HepG2 (cell line): ENCODE measurements at regions not wholly inside any gene's neighbourhood (a gene's known extent, or its start where the extent isn't known, plus 50 kb on each side); places are given as distances from the start of the nearest gene placed in this dataset.

Experiments
- ATAC-seq: fragments of 200-7000 bp; cut with Tn5 transposase; 3 replicates; pipeline ENCODE4 v1.9.1; 2020; ENCODE audit warnings: mild to moderate bottlenecking, moderate library complexity
- BruUV-seq: library from RNA; stranded (reverse); fragments of 400-500 nt; replicated peaks from 2 replicates; lab custom pipeline; 2021; lab: Mats Ljungman, UMichigan
- CTCF ChIA-PET: fragments of 300-600 bp; formaldehyde crosslinking; extraction: SDS; loops from one replicate; lab custom pipeline; 2021; ENCODE audit warnings: low total read pairs, inconsistent platforms, low intra/inter-chr PET ratio; lab: Yijun Ruan, JAX
- POLR2A ChIA-PET: fragments of 350-600 bp; sonication (Branson Sonifier 250); formaldehyde crosslinking; loops from one replicate; lab custom pipeline; 2020; ENCODE audit warnings: antibody characterized with exemption, inconsistent platforms; lab: Yijun Ruan, JAX
- DNase-seq: peaks from one replicate; pipeline ENCODE4 v3.0.0-alpha.2; 2015; ENCODE audit warnings: low spot score
- FAIRE-seq: peaks from 3 replicates; lab custom pipeline; 2011; peaks lifted over from hg19 to GRCh38; lab: Jason Lieb, UNC
- H2AFZ ChIP-seq: one replicate; pipeline ENCODE4 v1.6.1; 2011; ENCODE audit warnings: low read length, inconsistent platforms
- H3K27ac ChIP-seq: fragments of 300-600 bp; 3 replicates; pipeline ENCODE4 v1.8.0; 2011; ENCODE audit warnings: mixed run types, mild to moderate bottlenecking, mixed read lengths, low read length, inconsistent platforms; ENCODE audit not compliant: insufficient read depth; ENCODE audit errors: extremely low read length
- H3K27me3 ChIP-seq, 2 experiments: fragments of 200-600 bp in 1 of 2; 2 replicates in 1 of 2; 3 replicates in 1 of 2; pipeline versions ENCODE4 v1.6.0 to v1.8.0; 2011; ENCODE audit warnings: low read length in 2 of 2, mild to moderate bottlenecking in 2 of 2, moderate library complexity in 2 of 2, inconsistent platforms in 1 of 2; ENCODE audit not compliant: insufficient read depth in 2 of 2, control insufficient read depth in 1 of 2
- H3K36me3 ChIP-seq, 2 experiments: fragments of 200-600 bp in 1 of 2; replicated peaks in 1 of 2; 2 replicates in 1 of 2; 3 replicates in 1 of 2; pipeline versions ENCODE4 v1.5.1 to v1.8.0; 2011; ENCODE audit warnings: low read length in 2 of 2, inconsistent platforms in 1 of 2; ENCODE audit not compliant: insufficient read depth in 2 of 2, control insufficient read depth in 1 of 2
- H3K4me1 ChIP-seq: 2 replicates; pipeline ENCODE4 v1.5.1; 2012; ENCODE audit warnings: low read length, inconsistent platforms; ENCODE audit not compliant: insufficient read depth
- H3K4me2 ChIP-seq: 2 replicates; pipeline ENCODE4 v1.6.0; 2011; ENCODE audit warnings: low read depth, low read length, inconsistent platforms
- H3K4me3 ChIP-seq, 3 experiments: fragments of 200-600 bp in 1 of 3; sonication (generic), shearing (Covaris generic) in 1 of 3; replicated peaks in 1 of 3; 2 replicates each; pipeline ENCODE4 v1.5.1; 2011 to 2016; ENCODE audit warnings: low read length in 3 of 3, inconsistent platforms in 2 of 3, low read depth in 2 of 3, mild to moderate bottlenecking in 2 of 3, control low read depth in 1 of 3, mixed read lengths in 1 of 3; ENCODE audit not compliant: insufficient read depth in 1 of 3
- H3K79me2 ChIP-seq: one replicate; pipeline ENCODE4 v1.6.1; 2011; ENCODE audit warnings: low read length, inconsistent platforms; ENCODE audit not compliant: insufficient read depth
- H3K9ac ChIP-seq: 2 replicates; pipeline ENCODE4 v1.6.0; 2011; ENCODE audit warnings: mild to moderate bottlenecking, low read depth, low read length, inconsistent platforms; ENCODE audit not compliant: insufficient read depth
- H3K9me3 ChIP-seq: 2 replicates; pipeline ENCODE4 v1.5.1; 2012; ENCODE audit warnings: mild to moderate bottlenecking, low read length
- H4K20me1 ChIP-seq: 2 replicates; pipeline ENCODE4 v1.6.0; 2011; ENCODE audit warnings: inconsistent platforms, mild to moderate bottlenecking, low read length, moderate library complexity; ENCODE audit not compliant: insufficient read depth
- CHD2 ChIP-seq: IDR thresholded peaks from 2 replicates; pipeline ENCODE4 v1.6.1; 2011; ENCODE audit warnings: low read depth, low read length, improper control_type of control experiment
- CREBL2 ChIP-seq: sonication (generic); formaldehyde crosslinking; IDR thresholded peaks from 2 replicates; pipeline ENCODE4 v1.8.1; 2023; ENCODE audit warnings: missing genetic modification reagents, mild to moderate bottlenecking, borderline replicate concordance
- ERF ChIP-seq: IDR thresholded peaks from 2 replicates; pipeline ENCODE4 v1.6.1; 2018; ENCODE audit warnings: missing biosample characterization, missing genetic modification reagents
- ETV5 ChIP-seq: IDR thresholded peaks from 2 replicates; pipeline ENCODE4 v1.6.1; 2018; ENCODE audit warnings: missing biosample characterization, missing genetic modification reagents, inconsistent platforms, borderline replicate concordance
- EZH2 ChIP-seq: conservative IDR thresholded peaks from 2 replicates; pipeline ENCODE4 v1.6.1; 2012; ENCODE audit warnings: mild to moderate bottlenecking, low read depth, low read length, moderate library complexity
- HNF4G ChIP-seq, 2 experiments: sonication (generic) in 1 of 2; formaldehyde crosslinking in 1 of 2; IDR thresholded peaks; 2 replicates each; pipeline versions ENCODE4 v1.4.0 to v1.6.1; 2011 to 2020; ENCODE audit warnings: borderline replicate concordance in 2 of 2, low read depth in 2 of 2, mild to moderate bottlenecking in 2 of 2, low read length in 1 of 2, missing genetic modification reagents in 1 of 2, moderate library complexity in 1 of 2
- IKZF1 ChIP-seq: fragments of 450-650 bp; IDR thresholded peaks from 2 replicates; pipeline ENCODE4 v1.7.1; 2016
- MTF2 ChIP-seq: sonication (generic); formaldehyde crosslinking; IDR thresholded peaks from 2 replicates; pipeline ENCODE4 v1.5.0; 2020; ENCODE audit warnings: missing genetic modification reagents, borderline replicate concordance
- NCOA2 ChIP-seq: sonication (generic); formaldehyde crosslinking; IDR thresholded peaks from 2 replicates; pipeline ENCODE4 v1.8.0; 2022; ENCODE audit warnings: inconsistent platforms
- PAF1 ChIP-seq: IDR thresholded peaks from 2 replicates; pipeline ENCODE4 v1.6.1; 2016; ENCODE audit warnings: missing genetic modification reagents, missing compliant biosample characterization
- SRSF1 ChIP-seq: fragments of 200-400 bp; formaldehyde crosslinking; optimal IDR thresholded peaks from 2 replicates; pipeline ENCODE3; 2017; ENCODE audit warnings: mild to moderate bottlenecking, low read depth, low read length, moderate library complexity
- U2AF1 ChIP-seq: fragments of 200-400 bp; formaldehyde crosslinking; optimal IDR thresholded peaks from 2 replicates; pipeline ENCODE3; 2017; ENCODE audit warnings: mild to moderate bottlenecking, low read depth, low read length
- ZNF234 ChIP-seq: sonication (generic); formaldehyde crosslinking; conservative IDR thresholded peaks from 2 replicates; pipeline ENCODE4 v1.5.1; 2020; ENCODE audit warnings: mild to moderate bottlenecking, missing genetic modification reagents
- ZNF274 ChIP-seq: sonication (generic); formaldehyde crosslinking; IDR thresholded peaks from 2 replicates; pipeline ENCODE4 v1.5.1; 2020; ENCODE audit warnings: mild to moderate bottlenecking, missing genetic modification reagents
- ZNF619 ChIP-seq: sonication (generic); formaldehyde crosslinking; IDR thresholded peaks from 2 replicates; pipeline ENCODE4 v1.4.0; 2020; ENCODE audit warnings: mild to moderate bottlenecking, missing genetic modification reagents
- ZNF674 ChIP-seq: sonication (generic); formaldehyde crosslinking; IDR thresholded peaks from 2 replicates; pipeline ENCODE4 v1.5.0; 2020; ENCODE audit warnings: low read depth, mild to moderate bottlenecking, missing genetic modification reagents
- ZNF724P ChIP-seq: sonication (generic); formaldehyde crosslinking; IDR thresholded peaks from 2 replicates; pipeline ENCODE4 v1.8.0; 2022; ENCODE audit warnings: missing genetic modification reagents, borderline replicate concordance
- ZNF782 ChIP-seq: sonication (generic); formaldehyde crosslinking; IDR thresholded peaks from 2 replicates; pipeline ENCODE4 v1.4.0; 2020; ENCODE audit warnings: missing genetic modification reagents, mild to moderate bottlenecking, borderline replicate concordance
- WGBS: methylation state at CpG from one replicate; pipeline ENCODE4 v1.1.6; 2017; ENCODE audit warnings: low lambda C conversion rate; 5-methylcytosine and 5-hydroxymethylcytosine counted together
- in situ Hi-C: cut with HindIII; loops from 2 replicates; pipeline ENCODE4 v1.10.0; 2017; ENCODE audit warnings: low pct_unique_long_range_greater_than_20kb; ENCODE audit not compliant: extremely low pct_ligation_motif_present
- intact Hi-C: fragments of 100-400 bp; cut with micrococcal nuclease; formaldehyde crosslinking; loops from one replicate; pipeline ENCODE4 v1.10.0; 2022; ENCODE audit not compliant: unreplicated experiment

DNA sequence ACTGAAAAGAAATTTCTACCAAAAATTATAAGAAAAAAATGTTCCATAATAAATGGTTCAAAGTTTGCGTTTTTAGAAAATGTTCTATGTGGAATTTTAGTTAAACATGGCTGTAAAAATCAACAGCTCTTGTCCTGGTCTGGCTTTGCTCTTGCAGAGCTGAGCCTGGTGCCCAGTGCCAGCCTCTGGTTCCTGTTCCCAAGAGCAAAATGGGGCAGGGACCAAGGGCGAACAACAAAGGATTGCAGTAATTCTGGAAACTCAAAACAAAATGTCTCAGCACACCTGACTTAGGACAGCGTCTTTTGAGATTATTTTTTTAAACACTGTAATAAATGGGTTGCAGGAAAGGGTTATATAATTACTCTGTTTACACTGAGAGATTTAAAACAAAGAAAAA is 174.7 kb downstream of the ANAPC1 start:
- in situ Hi-C loops = no loop called here
- Histone ChIP-seq H3K4me2 (no peak overlapping the region), H4K20me1 (no peaks in the 10 kb centered on the region), H3K27me3 (peaks cover 0 to 9% of the 10 kb centered on the region in 2 experiments; a peak in 4 of 5 replicates), H3K79me2 (no peaks in the 10 kb centered on the region), H3K9me3 (peaks cover 10% of the 10 kb centered on the region; the same call in 1 of the 2 replicates), H3K27ac (no peak overlapping the region), H3K9ac (no peak overlapping the region), H3K4me3 (no peak overlapping the region), H3K36me3 (no peaks in the 10 kb centered on the region), H2AFZ (no peak overlapping the region), H3K4me1 (peaks cover 17% of the 10 kb centered on the region)
- intact Hi-C loops = no loop called here
- ATAC-seq (no peak), FAIRE-seq (no peak), DNase-seq (no peak)
- ChIA-PET CTCF (no interaction called here), POLR2A (no interaction called here)
- TF ChIP-seq ZNF724P (no peak), ZNF234 (no peak), SRSF1 (no peak), NCOA2 (CRISPR knock-in tag) (no peak), ZNF782 (CRISPR knock-in tag) (no peak), U2AF1 (no peak), PAF1 (CRISPR knock-in tag) (no peak), CREBL2 (CRISPR knock-in tag) (no peak), MTF2 (CRISPR knock-in tag) (no peak), HNF4G (IDR thresholded peaks at IDR 0.05; ENCODE audit: borderline replicate concordance, low read depth, low read length) (no peak), HNF4G (CRISPR knock-in tag; IDR thresholded peaks at IDR 0.05; ENCODE audit: borderline replicate concordance, low read depth) (no peak), ZNF674 (CRISPR knock-in tag) (no peak), IKZF1 (no peak), CHD2 (no peak), EZH2 (no peak), ERF (CRISPR knock-in tag) (no peak), ETV5 (CRISPR knock-in tag) (no peak), ZNF274 (CRISPR knock-in tag) (no peak), ZNF619 (no peak)
- 28% methylated on average over 3 of the region's 3 CpGs for WGBS
- BruUV-seq = no TSS peak
